GM23248 (cell line): ENCODE measurements at regions not wholly inside any gene's neighbourhood (a gene's known extent, or its start where the extent isn't known, plus 50 kb on each side); places are given as distances from the start of the nearest gene placed in this dataset.

Experiments
- EZH2 ChIP-seq: fragments of 200-600 bp; sonication (generic); IDR thresholded peaks from 2 replicates; pipeline ENCODE4 v1.6.1; 2018; ENCODE audit warnings: antibody characterized with exemption, mild to moderate bottlenecking; ENCODE audit not compliant: insufficient read depth, poor library complexity, severe bottlenecking
- EZH2phosphoT487 ChIP-seq: fragments of 200-600 bp; sonication (generic); IDR thresholded peaks from 2 replicates; pipeline ENCODE4 v1.6.1; 2018; ENCODE audit warnings: antibody characterized with exemption, moderate library complexity, mild to moderate bottlenecking, low read depth; ENCODE audit not compliant: insufficient read depth

- TF ChIP-seq EZH2phosphoT487 = no peak
- no peak for TF ChIP-seq EZH2
Observed at GRCh38 chr15:53910852-53911251, 67.4 kb upstream of the UNC13C start.
